Body of pancreas (tissue), 4 donors: ENCODE measurements at regions not wholly inside any gene's neighbourhood (a gene's known extent, or its start where the extent isn't known, plus 50 kb on each side); places are given as distances from the start of the nearest gene placed in this dataset.

Source experiments
- CTCF ChIP-seq, 7 experiments: fragments of 450-650 bp in 4 of 7; fragments of 200-600 bp in 3 of 7; sonication (generic) in 3 of 7; IDR thresholded peaks; one replicate each; pipeline ENCODE4 v1.5.1; 2016 to 2019; ENCODE audit warnings: antibody characterized with exemption in 7 of 7
- POLR2A ChIP-seq, 3 donors: fragments of 450-650 bp; IDR thresholded peaks; one replicate each; pipeline ENCODE4 v1.6.1; 2016; ENCODE audit warnings: antibody characterized with exemption in 3 of 3, mild to moderate bottlenecking in 2 of 3

DNA sequence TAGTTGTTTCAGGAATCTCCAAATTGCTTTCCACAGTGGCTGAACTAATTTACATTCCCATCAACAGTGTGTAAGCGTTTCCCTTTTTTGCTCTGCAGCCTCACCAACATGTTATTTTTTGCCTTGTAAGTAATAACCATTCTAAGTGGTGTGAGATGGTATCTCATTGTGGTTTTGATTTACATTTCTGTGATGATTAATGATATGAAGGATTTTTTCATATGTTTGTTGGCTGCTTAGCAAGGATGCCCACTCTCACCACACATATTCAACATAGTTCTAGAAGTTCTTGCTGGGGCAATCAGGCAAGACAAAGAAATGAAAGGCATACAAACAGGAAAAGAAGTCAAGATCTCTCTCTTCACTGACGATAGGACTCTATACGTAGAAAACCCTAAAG, 472.4 kb downstream of the ZNF674 start:
- TF ChIP-seq CTCF (IDR thresholded peaks at IDR 0.05) (no peak), POLR2A (IDR thresholded peaks at IDR 0.05) (no peak)
